NK-92 treated with Interleukin-12 subunit alpha and Interleukin-12 subunit beta, amount 100 ng/mL, for 24 hours (cell line): ENCODE measurements at regions not wholly inside any gene's neighbourhood (a gene's known extent, or its start where the extent isn't known, plus 50 kb on each side); places are given as distances from the start of the nearest gene placed in this dataset.

ENCODE experiments used
- DNase-seq: peaks from one replicate; lab custom pipeline; 2025; lab: John Stamatoyannopoulos, UW

- no peak for DNase-seq
These were observed 811.7 kb downstream of the TLR4 start for GRCh38 chr9:118515947-118516346.

- no peak for DNase-seq
These were observed 817.1 kb downstream of the TLR4 start for GRCh38 chr9:118521261-118521660.

- DNase-seq = no peak
These were observed 818.2 kb downstream of the TLR4 start for GRCh38 chr9:118522093-118523028.

GRCh38 chr9:118527261-118527660, 823.1 kb downstream of the TLR4 start:
- DNase-seq = no peak

- no peak for DNase-seq
These were observed 825.0 kb downstream of the TLR4 start for GRCh38 chr9:118529210-118529609.

GRCh38 chr9:118529624-118530214, 825.5 kb downstream of the TLR4 start:
- no peak for DNase-seq

GRCh38 chr9:118532592-118532991, 828.4 kb downstream of the TLR4 start:
- no peak for DNase-seq

- no peak for DNase-seq
These were observed 828.9 kb downstream of the TLR4 start for GRCh38 chr9:118533101-118533500.

- no peak for DNase-seq
These were observed 829.6 kb downstream of the TLR4 start for GRCh38 chr9:118533850-118534249.

GRCh38 chr9:118536153-118536552, 832.0 kb downstream of the TLR4 start:
- DNase-seq = no peak

GRCh38 chr9:118538959-118539358, 830.3 kb downstream of the BRINP1 start:
- no peak for DNase-seq

GRCh38 chr9:118553465-118553864, 815.8 kb downstream of the BRINP1 start:
- DNase-seq = no peak

- no peak for DNase-seq
These were observed 814.2 kb downstream of the BRINP1 start for GRCh38 chr9:118554987-118555386.

- DNase-seq = no peak
These were observed 811.2 kb downstream of the BRINP1 start for GRCh38 chr9:118558026-118558425.

GRCh38 chr9:118558891-118559290, 810.3 kb downstream of the BRINP1 start:
- no peak for DNase-seq

GRCh38 chr9:118561051-118561450, 808.2 kb downstream of the BRINP1 start:
- no peak for DNase-seq

GRCh38 chr9:118563677-118564076, 805.6 kb downstream of the BRINP1 start:
- DNase-seq = no peak

GRCh38 chr9:118567861-118568260, 801.4 kb downstream of the BRINP1 start:
- no peak for DNase-seq

- DNase-seq = no peak
These were observed 800.5 kb downstream of the BRINP1 start for GRCh38 chr9:118568704-118569103.

- DNase-seq = no peak
These were observed 800.1 kb downstream of the BRINP1 start for GRCh38 chr9:118569148-118569547.

- DNase-seq = no peak
These were observed 799.2 kb downstream of the BRINP1 start for GRCh38 chr9:118570066-118570465.

GRCh38 chr9:118575341-118576070, 793.7 kb downstream of the BRINP1 start:
- no peak for DNase-seq

GRCh38 chr9:118577121-118577520, 792.1 kb downstream of the BRINP1 start:
- no peak for DNase-seq
